ENCODE measurements at regions not wholly inside any gene's neighbourhood (a gene's known extent, or its start where the extent isn't known, plus 50 kb on each side); places are given as distances from the start of the nearest gene placed in this dataset.

DNA sequence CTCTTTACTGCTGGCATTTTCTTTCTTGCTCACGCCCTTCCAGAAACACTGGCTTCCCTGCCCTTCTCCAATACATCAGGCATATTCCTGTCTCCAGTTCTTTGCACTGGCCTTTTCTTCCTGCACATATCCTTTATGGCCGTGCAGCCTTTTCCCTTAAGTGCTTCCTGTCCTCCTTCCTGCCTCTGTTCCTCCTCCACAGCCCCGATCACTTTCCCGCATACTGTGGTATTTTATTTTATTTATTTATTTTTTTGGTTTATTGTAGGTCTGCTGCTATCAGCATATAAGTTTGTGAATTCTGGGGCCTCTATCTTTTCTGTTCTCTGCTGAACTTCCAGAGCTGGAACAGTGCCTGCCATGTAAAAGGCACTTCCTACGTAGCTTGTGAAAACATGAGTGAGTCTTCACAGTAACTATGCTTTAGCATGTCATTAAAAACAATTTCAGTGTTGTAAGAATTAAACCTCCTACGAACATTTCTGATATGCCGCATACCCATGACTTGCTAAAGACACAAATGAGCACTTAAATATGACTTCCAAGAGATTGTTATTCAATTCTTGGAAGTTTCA is 289.1 kb downstream of the TRIB2 start:
- in situ Hi-C loops (cut with MboI; ENCODE audit: low sequenced_read_pairs), result loop anchor here (25.0 kb wide), 1 partner anchor 1169 kb away; no protein-coding TSS in a partner anchor

DNA sequence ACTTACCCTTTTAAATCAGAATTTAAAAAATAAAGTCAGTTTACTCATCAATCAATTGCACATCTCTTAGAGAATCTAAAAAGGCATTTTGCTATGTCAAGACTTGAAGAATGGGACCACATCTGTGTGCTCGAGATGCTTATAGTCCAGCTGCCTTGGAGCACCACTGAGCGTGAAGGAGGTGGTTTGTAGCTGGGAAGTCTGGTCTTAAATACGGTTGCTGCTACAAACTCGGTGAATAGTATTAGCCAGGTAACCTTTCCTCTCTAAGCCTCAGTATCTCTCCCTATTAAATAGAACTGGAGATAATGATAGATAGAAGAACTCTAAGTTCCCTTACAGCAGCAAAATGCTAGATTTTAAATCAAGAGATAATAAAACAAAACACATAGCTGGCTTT is 289.7 kb downstream of the TRIB2 start:
- in situ Hi-C loops (cut with MboI; ENCODE audit: low sequenced_read_pairs), result loop anchor here (25.0 kb wide), 1 partner anchor 1169 kb away; no protein-coding TSS in a partner anchor

DNA sequence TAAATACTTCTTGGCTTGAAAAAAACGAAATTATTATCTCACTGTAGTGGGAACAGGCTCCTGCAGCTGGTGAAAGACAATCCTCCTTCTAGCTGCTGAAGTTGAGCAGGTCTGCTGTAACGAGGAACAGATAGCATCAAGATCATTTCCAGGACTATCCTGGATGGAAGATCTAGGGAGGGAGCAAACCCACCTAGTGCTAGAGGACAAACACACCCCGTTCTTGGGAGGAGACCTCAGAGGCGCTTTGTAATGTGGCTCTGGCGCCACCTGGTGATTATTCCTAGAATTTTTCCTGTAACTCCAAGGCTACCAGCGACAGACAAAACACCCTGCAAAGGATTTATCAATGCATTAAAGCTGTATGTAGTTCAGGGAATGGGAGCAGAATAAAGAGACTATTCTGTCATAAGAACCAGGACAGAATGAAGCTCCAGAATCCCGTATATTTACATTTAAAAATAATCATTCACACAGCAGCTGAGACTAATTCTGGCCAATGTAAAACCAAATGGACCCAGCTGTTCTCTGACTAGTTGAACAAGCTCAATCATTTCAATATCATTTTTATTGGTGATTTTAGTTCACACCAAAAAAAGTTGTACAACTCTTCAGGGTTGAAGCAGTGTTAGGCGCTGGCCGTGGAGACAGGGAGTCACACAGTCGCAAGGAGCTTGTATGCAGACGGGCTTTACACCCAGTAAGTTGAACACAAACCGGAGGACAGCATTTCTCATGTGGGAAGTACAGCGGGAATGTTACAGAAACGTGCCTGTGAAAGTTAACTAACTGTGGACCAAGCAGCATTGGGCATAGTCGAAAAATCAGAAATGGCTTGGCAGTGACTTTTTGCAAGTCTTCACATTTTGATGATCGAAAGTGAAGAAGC is 290.3 kb downstream of the TRIB2 start:
- in situ Hi-C loops (cut with MboI; ENCODE audit: low sequenced_read_pairs), result loop anchor here (25.0 kb wide), 1 partner anchor 1170 kb away; no protein-coding TSS in a partner anchor

DNA sequence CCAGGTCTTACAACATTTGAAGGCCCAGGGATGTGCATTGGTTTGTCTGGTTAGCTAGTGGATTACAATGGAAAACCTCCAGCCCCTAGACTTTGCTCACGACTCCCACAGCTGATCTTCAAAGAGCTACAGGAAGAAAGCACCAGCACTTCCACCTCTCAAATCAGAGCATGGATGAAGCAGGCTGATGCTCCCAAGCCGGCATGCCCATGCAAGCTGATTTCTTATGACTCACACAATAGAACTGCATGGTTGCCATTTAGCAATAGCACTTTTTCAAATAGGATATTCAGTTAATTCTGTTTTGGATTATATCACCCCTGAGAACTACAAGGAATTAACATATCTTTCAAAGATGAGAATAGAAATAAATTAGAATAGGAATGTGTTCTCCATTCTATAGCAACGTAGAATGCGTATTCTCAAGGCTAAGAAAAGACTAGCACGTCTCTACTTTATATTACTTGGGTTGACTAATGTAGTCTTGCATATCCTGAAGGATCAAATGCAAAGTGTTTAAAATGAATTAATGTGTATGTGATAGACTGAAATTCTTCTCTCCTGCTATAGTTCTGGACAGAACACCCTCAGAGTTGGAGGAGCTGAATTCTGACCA is 292.4 kb downstream of the TRIB2 start:
- in situ Hi-C loops (cut with MboI; ENCODE audit: low sequenced_read_pairs), result loop anchor here (25.0 kb wide), 1 partner anchor 1172 kb away; no protein-coding TSS in a partner anchor

DNA sequence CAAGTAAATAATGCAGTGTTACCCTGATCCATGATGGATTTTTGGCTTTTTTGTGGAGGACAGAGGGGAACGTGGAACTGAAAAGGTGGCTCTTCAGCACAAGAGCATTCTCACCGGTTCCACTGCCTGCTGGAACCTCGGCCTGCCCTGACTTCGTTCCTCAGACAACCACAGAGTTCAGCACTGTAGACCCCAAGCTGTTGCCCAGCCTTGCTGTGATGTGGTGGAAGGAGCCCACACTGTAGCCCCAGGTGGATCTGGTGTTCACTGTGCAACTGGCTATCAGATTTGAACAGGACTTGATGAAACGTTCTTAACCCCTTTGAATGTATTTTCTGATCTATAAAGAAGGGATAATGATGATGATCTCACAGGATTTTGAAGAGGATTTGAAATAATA is 293.5 kb downstream of the TRIB2 start:
- in situ Hi-C loops (cut with MboI; ENCODE audit: low sequenced_read_pairs), result loop anchor here (25.0 kb wide), 1 partner anchor 1173 kb away; no protein-coding TSS in a partner anchor

DNA sequence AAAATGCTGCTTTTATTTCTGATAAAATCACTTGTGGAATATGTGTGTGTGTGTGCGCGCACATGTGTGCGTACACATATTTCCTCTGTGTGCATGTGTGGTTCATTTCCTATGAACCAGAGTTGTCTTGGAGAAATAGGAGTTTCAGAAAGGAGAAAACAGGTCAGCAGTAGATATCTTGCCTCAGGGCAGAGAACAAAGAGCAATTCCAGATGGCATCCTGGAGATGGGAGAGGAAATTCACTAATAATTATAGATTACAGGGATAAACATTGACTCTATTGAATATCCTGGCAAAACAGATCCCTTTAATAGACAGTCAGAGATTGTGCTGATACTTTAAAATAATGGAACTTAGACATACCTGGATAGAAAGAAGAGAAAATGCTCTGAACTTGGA is 298.0 kb downstream of the TRIB2 start:
- in situ Hi-C loops (cut with MboI; ENCODE audit: low sequenced_read_pairs), result loop anchor here (25.0 kb wide), 1 partner anchor 1177 kb away; no protein-coding TSS in a partner anchor

DNA sequence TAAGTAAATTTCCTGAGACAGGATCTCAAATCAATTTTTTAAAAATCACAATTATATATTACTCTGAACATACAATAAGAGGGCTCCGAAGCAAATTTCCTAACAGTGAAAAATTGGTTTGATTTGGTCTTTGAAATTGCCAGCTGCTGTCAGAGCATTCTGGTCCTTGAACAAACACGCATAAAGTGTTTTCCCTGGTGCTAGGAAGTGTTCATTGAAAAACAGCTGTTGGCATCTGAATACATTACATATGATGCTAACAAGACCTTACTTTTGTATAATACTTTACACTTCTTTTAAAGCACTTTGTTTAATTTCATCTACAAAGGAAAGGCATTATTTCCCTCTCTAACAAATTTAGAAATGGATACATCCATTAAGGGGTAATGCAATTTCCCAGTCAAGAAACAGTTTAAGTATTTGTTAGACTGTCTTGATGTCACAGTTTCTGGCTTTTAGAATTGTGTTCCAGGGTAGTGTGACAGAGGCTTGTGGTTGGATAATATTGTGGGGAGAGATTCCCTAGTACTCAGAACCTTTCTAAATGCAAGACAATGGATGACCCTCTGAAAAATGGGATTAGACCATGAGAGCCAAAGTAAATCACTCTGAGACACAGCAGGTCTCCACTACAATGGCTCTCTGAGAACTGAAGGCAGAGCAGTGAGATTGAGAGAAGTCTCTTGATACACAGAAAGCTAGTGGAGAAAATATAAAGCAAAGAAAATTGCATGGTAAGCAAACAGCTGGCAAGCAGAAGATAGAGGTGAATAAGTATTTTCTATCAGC is 299.0 kb downstream of the TRIB2 start:
- in situ Hi-C loops (cut with MboI; ENCODE audit: low sequenced_read_pairs), result loop anchor here (25.0 kb wide), 1 partner anchor 1178 kb away; no protein-coding TSS in a partner anchor

DNA sequence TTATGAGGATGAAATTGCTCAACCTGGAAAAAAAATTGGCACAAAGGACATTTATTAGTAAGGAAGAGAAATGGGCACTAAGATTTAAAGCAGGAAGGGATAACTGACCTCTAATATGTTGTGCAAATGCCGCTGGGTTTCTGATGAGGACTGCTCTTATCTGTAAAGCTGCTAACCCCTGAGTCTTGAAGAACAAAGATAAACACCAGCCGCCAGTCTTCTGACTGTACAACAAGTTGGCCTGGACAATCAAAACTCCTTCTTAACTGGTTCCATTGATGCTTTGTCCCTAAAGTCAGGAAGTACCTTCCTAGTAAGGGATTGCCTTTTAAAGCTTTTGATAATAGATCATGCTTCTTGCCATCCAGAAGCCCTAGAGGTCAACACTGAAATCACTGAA is 301.8 kb downstream of the TRIB2 start:
- in situ Hi-C loops (cut with MboI; ENCODE audit: low sequenced_read_pairs), result loop anchor here (25.0 kb wide), 1 partner anchor 1181 kb away; no protein-coding TSS in a partner anchor

DNA sequence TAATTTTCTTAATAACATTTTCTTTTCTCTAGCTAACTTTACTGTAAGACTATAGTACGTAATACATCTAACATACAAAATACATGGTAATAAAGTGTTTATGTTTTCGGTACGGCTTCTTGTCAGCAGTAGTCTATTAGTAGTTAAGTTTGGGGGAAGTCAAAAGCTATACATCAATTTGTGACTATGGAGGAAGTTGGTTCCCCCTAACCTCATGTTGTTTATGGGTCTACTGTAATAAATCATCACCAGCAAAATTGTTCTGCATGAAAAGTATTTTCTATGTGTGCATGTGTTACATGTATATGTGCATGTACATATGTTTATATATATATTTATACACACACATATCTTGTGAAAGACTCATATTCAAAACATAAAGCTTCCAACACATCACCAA is 303.0 kb downstream of the TRIB2 start:
- in situ Hi-C loops (cut with MboI; ENCODE audit: low sequenced_read_pairs), result loop anchor here (25.0 kb wide), 1 partner anchor 1182 kb away; no protein-coding TSS in a partner anchor

DNA sequence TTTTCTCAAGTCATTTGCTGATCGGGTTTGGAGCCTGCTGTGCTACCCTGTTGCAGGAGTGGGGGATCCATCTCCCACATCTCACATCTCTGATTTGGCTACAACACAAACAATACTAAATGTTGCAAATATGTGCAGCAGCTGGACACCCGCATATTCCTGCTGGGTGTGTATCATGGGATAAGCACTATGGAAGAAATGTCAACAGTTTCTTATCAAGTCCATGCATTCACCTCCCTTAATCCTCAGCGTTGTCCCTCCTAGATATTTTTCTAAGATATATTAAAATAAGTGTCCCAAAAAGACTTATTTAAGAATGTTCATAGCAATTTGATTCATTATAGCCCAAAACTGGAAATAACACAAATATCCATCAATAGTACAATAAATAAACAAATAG is 303.7 kb downstream of the TRIB2 start:
- in situ Hi-C loops (cut with MboI; ENCODE audit: low sequenced_read_pairs), result loop anchor here (25.0 kb wide), 1 partner anchor 1183 kb away; no protein-coding TSS in a partner anchor

DNA sequence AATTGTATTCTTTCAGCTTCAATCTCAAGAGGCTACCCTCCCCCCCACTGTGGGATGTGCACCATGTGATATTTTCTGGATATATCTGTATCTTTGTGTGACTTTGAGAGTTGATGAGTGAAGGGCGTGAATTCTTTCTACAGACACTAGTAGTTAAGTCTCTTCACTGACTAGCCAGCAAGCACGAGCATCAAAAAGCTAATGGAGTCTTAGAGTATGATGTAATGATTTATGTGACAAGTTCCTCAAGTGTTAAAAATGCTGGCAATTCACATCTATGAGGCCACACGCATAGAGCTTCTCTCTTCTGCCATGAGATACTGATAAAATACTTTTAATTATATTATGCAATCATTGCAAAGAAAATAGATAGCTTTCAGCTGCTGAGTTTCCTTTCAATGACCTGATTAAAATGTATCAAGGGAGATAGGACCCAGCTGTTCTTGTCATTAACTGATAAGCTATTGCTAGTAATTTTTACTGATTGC is 304.8 kb downstream of the TRIB2 start:
- in situ Hi-C loops (cut with MboI; ENCODE audit: low sequenced_read_pairs), result loop anchor here (25.0 kb wide), 1 partner anchor 1184 kb away; no protein-coding TSS in a partner anchor

DNA sequence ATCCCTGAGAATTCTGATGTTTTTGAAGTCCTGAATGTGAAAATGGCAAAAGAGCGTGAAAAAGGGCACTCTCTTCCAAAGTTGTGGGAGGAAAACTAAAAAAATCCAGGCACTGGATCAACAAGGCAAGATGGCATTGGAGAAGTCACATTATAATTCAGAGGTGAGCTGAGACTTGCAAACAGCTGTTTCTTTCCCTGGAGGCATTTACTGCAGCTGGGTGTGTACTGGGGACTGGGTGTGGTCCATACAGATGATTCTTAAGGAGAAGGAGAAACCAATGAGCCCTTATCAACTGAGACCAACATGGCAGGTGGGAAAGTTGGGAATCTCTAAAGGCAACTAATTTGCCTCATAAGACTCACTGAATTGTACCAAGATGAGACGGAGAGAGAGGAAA is 313.9 kb downstream of the TRIB2 start:
- in situ Hi-C loops (cut with MboI; ENCODE audit: low sequenced_read_pairs), result no loop called here

DNA sequence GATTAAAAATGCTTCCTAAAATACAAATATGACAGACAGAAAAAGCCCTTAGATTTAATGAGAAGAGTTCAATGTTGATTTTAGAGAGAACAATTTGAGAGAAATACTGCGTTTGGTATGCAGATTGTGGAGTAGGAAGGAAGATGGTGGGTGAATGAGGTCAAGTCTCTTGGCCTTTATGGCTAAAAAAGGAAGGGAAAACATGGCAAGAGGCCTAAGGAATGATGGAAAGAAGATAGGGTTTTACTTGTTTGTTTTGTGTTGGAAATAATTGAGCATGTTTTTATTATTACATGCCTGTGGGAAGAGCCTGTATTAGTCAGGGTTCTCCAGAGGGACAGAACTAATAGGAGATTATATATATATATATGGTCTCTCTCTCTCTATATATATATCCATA is 318.1 kb downstream of the TRIB2 start:
- in situ Hi-C loops (cut with MboI; ENCODE audit: low sequenced_read_pairs), result no loop called here

DNA sequence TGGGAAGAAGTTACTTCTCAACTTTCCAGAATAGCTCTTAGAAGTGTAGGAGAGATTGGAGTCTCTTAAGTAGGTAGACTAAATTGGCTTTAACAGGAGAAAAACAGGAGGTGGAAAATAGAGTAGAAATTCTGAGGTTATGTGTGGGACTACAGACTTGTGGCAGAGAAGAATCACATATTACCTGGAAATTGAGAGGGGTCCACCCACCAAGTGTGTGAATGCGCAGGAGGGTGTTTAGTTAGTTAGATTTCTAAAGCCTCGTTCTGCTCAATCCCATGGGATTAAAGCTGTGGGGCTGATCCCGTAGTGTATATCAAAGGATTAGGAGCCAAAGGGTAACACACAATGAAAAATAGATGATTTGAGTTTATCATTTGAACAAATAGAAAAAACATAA is 319.1 kb downstream of the TRIB2 start:
- in situ Hi-C loops (cut with MboI; ENCODE audit: low sequenced_read_pairs), result no loop called here

DNA sequence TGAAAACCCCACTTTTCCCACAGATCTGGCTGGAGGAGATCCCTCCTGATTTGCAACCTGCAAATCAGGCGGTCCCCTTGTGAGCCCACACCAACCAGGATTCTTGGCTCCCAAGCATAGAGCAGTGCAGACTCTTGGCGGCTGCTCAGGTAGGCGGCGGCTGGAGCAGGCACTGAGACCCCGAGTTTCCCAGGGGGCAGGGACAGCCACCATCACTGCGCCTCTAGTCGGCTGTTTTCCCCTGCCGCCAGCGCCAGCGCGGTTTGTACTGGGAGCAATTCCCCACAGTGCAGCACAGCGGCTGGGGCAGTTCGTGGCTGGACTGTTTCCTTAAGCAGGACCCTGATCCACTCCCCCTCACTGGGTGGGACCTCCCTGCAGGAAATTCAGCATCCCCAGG is 323.3 kb downstream of the TRIB2 start:
- in situ Hi-C loops (cut with MboI; ENCODE audit: low sequenced_read_pairs), result no loop called here

DNA sequence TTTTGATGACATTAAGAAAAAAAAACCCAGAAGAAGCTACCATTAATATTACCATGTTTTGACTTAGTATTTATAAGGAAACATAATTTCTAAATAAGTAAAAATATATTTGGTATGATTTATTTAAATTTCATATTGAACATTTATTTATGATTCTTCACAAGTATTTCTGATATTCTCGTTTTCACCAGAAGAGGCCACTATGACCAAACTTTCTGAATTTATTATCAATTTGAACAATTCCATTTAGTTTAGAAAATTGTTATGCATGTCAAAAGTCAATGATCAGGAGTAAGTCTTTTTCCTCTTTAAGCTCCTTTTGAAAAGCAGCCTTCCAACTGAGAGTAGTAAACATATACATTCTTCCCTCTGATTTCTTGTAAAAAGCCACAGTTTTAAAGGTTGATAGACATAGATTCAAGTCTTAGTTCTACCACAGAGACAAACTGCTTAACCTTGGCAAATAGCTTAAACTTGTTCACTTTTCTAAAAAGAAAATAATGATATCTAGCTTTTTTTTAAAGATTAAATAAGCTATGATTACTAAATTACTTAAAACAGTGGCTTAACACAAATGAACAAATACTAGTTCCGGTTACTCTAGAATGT is 329.9 kb downstream of the TRIB2 start:
- in situ Hi-C loops (cut with MboI; ENCODE audit: low sequenced_read_pairs), result no loop called here

DNA sequence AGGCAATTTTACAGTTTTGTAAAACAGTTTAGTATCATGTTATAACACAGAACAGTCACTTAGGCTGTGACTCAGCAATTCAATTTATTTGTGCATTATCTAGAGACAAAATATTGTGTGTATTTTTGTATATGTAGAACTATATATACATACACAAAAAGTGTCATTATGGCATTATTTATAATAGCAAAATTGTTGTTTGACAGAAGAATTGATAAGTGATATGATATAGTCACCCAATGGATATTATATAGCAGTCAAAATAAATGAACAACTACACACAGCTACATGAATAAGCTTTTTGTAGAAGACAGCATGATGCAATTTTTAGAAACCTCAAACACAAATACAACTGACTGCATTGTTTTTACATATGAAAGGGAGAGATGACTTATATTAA is 334.0 kb downstream of the TRIB2 start:
- in situ Hi-C loops (cut with MboI; ENCODE audit: low sequenced_read_pairs), result no loop called here

DNA sequence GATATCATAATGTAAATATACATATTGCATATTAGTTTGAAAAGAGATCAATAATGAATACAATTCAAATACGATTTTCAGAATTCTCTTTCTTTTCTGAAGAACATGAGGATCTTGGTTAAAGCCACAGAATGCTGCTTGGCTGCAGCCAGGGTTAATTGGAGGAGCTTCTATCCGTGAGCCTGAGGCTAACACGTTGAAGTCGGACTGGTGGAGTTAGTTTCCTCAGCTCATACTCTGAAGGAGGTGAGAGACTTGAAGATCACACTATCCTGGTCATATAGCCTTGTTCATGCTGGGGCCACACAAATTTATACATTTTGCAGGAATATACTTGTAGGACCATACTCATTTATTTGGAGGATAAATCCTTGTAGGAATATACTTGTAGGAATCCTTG is 335.8 kb downstream of the TRIB2 start:
- in situ Hi-C loops (cut with MboI; ENCODE audit: low sequenced_read_pairs), result no loop called here

DNA sequence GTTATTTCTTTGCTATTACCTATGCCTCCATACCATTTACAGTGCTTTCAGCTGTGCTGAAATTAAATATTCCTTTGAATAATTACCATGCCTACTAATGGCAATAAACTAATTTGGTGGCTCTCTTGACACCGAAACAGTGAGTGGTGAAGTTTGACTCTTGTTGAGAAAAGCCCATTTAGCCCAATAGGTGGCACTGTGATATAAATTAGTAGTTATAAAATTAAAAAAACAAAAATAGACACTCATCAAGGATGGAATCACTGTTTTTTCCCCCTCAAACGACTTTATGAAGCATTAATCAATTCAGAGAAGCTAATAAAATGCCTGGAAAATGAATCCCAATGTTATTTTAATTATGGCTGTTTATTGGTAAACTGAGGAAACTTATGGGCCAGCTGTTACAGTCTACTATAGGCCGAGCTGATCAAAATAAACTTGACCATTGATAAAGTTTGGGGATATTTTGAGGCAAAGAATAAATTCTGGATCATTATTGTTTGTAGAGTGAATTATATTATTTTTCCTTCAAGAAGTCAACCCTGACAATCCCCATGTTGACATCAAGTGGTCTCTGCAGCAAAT is 339.6 kb downstream of the TRIB2 start:
- in situ Hi-C loops (cut with MboI; ENCODE audit: low sequenced_read_pairs), result no loop called here

DNA sequence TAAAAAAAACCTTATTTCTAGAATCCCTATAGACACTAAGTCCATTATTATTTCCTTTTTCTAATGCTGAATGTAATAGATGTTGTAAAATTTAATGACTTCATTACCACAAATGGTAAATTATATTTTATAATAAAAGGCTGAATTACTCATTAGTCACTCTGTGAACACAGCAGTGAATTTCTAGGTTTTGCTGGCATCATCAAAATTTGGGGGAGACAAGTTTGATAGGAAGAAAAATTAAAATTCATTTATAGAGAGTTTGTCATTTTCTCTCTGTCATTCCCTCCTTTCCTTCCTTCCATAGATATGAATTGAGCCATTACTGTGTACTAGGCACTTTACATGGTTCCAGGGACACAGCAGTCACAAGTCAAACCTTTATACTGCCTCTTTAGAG is 340.9 kb downstream of the TRIB2 start:
- in situ Hi-C loops (cut with MboI; ENCODE audit: low sequenced_read_pairs), result no loop called here

Data from HL-60/S4 treated with retinoic acid at 250 ng/mL for 4 days and 3 days (cell line).